ENCODE measurements at regions not wholly inside any gene's neighbourhood (a gene's known extent, or its start where the extent isn't known, plus 50 kb on each side); places are given as distances from the start of the nearest gene placed in this dataset.

GRCh38 chr6:95364016-95364604, 213.2 kb upstream of the MANEA start:
- no peak for DNase-seq

GRCh38 chr6:95365454-95365853, 211.9 kb upstream of the MANEA start:
- DNase-seq: no peak

- no peak for DNase-seq
These were observed 210.9 kb upstream of the MANEA start for GRCh38 chr6:95366414-95366813.

GRCh38 chr6:95383878-95384277, 193.5 kb upstream of the MANEA start:
- DNase-seq: no peak

- no peak for DNase-seq
These were observed 192.3 kb upstream of the MANEA start for GRCh38 chr6:95384988-95385387.

GRCh38 chr6:95387845-95388244, 189.5 kb upstream of the MANEA start:
- DNase-seq: no peak

GRCh38 chr6:95404777-95405176, 172.6 kb upstream of the MANEA start:
- no peak for DNase-seq

- no peak for DNase-seq
These were observed 169.2 kb upstream of the MANEA start for GRCh38 chr6:95408111-95408510.

GRCh38 chr6:95410168-95410567, 167.2 kb upstream of the MANEA start:
- DNase-seq: no peak

GRCh38 chr6:95413789-95414188, 163.5 kb upstream of the MANEA start:
- DNase-seq: no peak

- DNase-seq: no peak
These were observed 159.5 kb upstream of the MANEA start for GRCh38 chr6:95417856-95418255.

GRCh38 chr6:95420792-95421191, 156.5 kb upstream of the MANEA start:
- no peak for DNase-seq

- no peak for DNase-seq
These were observed 154.0 kb upstream of the MANEA start for GRCh38 chr6:95423331-95423730.

- DNase-seq: peak in 1 of 2 donors; percentile 43
These were observed 145.6 kb upstream of the MANEA start for GRCh38 chr6:95431637-95432228.

- no peak for DNase-seq
These were observed 137.6 kb upstream of the MANEA start for GRCh38 chr6:95439741-95440140.

- DNase-seq: no peak
These were observed 129.1 kb upstream of the MANEA start for GRCh38 chr6:95448208-95448607.

- DNase-seq: no peak
These were observed 107.8 kb upstream of the MANEA start for GRCh38 chr6:95469511-95469910.

GRCh38 chr6:95478941-95479340, 98.4 kb upstream of the MANEA start:
- no peak for DNase-seq

GRCh38 chr6:95487817-95488216, 89.5 kb upstream of the MANEA start:
- no peak for DNase-seq

- DNase-seq: peak in 1 of 2 donors; percentile 7
These were observed 88.0 kb upstream of the MANEA start for GRCh38 chr6:95489185-95489863.

- no peak for DNase-seq
These were observed 80.4 kb upstream of the MANEA start for GRCh38 chr6:95496769-95497426.

GRCh38 chr6:95501032-95501904, 76.1 kb upstream of the MANEA start:
- no peak for DNase-seq

- DNase-seq: no peak
These were observed 73.8 kb upstream of the MANEA start for GRCh38 chr6:95503568-95503967.

All from CD4-positive, alpha-beta T cell treated with Interleukin-1 beta for 1 hour (primary cell).